ENCODE measurements at regions not wholly inside any gene's neighbourhood (a gene's known extent, or its start where the extent isn't known, plus 50 kb on each side); places are given as distances from the start of the nearest gene placed in this dataset.

DNA sequence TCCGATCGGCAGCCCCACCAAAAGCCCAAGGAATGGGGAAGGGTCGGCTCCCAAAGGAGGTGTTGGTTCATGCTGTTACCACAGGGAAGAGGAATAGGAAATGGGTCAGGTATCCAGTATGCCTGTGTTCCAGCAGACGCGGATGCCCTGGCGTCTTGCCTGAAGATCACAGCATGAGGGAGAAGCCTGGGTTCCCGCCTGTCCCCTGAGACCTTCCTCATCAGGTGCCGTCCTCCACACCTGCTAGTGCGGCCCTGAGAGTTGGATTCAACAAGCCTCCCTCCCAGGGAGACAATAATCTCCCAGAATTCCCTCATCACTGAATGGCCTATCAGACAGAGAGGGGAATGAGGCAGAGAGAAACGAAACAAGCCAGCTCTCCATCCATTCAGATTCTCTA, 92.2 kb downstream of the SPATA19 start:
- TF ChIP-seq, protein P1, sequence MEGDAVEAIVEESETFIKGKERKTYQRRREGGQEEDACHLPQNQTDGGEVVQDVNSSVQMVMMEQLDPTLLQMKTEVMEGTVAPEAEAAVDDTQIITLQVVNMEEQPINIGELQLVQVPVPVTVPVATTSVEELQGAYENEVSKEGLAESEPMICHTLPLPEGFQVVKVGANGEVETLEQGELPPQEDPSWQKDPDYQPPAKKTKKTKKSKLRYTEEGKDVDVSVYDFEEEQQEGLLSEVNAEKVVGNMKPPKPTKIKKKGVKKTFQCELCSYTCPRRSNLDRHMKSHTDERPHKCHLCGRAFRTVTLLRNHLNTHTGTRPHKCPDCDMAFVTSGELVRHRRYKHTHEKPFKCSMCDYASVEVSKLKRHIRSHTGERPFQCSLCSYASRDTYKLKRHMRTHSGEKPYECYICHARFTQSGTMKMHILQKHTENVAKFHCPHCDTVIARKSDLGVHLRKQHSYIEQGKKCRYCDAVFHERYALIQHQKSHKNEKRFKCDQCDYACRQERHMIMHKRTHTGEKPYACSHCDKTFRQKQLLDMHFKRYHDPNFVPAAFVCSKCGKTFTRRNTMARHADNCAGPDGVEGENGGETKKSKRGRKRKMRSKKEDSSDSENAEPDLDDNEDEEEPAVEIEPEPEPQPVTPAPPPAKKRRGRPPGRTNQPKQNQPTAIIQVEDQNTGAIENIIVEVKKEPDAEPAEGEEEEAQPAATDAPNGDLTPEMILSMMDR (IDR thresholded peaks at IDR 0.05; ENCODE audit: borderline replicate concordance, extremely low read depth, low read length, poor library complexity, severe bottlenecking), result no peak
- no peak for TF ChIP-seq EZH2 (IDR thresholded peaks at IDR 0.05; ENCODE audit: borderline replicate concordance, low read depth, low read length, severe bottlenecking)

Data from DND-41 (cell line).